GM06990 (cell line): ENCODE measurements at regions not wholly inside any gene's neighbourhood (a gene's known extent, or its start where the extent isn't known, plus 50 kb on each side); places are given as distances from the start of the nearest gene placed in this dataset.

Experiments
- DNase-seq: peaks from one replicate; pipeline ENCODE4 v3.0.0-alpha.2; 2011; ENCODE audit not compliant: insufficient read length; ENCODE audit errors: extremely low read depth
- H3K27me3 ChIP-seq: replicated peaks from 2 replicates; pipeline ENCODE4 v1.6.0; 2011; ENCODE audit warnings: low read length; ENCODE audit not compliant: control insufficient read depth, insufficient read depth
- H3K36me3 ChIP-seq: 2 replicates; pipeline ENCODE4 v1.5.1; 2011; ENCODE audit warnings: low read length; ENCODE audit not compliant: control insufficient read depth, insufficient read depth
- H3K4me3 ChIP-seq: replicated peaks from 2 replicates; pipeline ENCODE4 v1.5.1; 2011; ENCODE audit warnings: low read depth, mild to moderate bottlenecking, control low read depth, low read length
- CTCF ChIP-seq: IDR thresholded peaks from 2 replicates; pipeline ENCODE4 v1.5.1; 2011; ENCODE audit warnings: low read length, control low read depth, mild to moderate bottlenecking, inconsistent platforms; ENCODE audit not compliant: insufficient read depth, poor library complexity, severe bottlenecking

GRCh38 chr6:145063091-145063490 lies 672.2 kb downstream of the EPM2A start:
- Histone ChIP-seq H3K4me3 (no peak overlapping the region), H3K36me3 (no peaks in the 10 kb centered on the region), H3K27me3 (no peaks in the 10 kb centered on the region)
- TF ChIP-seq CTCF: no peak
- DNase-seq: no peak

GRCh38 chr6:145067430-145067829 lies 667.9 kb downstream of the EPM2A start:
- TF ChIP-seq CTCF: no peak

DNA sequence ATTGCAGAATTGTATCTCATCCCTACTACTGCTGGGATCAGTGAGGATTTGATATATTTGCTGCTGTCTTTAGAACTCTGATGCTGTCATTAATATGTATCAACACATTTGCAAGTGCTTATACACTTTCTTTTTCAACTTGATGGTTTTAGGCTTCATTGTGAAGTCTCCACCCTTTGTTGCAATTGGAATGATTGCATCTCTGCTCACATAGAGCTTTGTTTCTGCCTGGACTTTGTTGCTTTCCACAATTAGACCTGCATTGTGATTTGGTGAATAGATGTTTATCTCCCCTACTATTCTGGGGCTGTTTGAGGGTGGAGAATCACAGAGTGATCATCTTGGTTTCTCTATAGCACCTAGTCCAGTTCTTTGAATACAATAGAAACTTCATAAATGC lies 666.7 kb downstream of the EPM2A start:
- Histone ChIP-seq H3K4me3 (no peak overlapping the region), H3K27me3 (no peaks in the 10 kb centered on the region), H3K36me3 (no peaks in the 10 kb centered on the region)
- DNase-seq: no peak
- TF ChIP-seq CTCF: no peak

More at GRCh38 chr6:145067430-145067829, 667.9 kb downstream of the EPM2A start:
- Histone ChIP-seq H3K4me3 (no peak overlapping the region), H3K27me3 (no peaks in the 10 kb centered on the region), H3K36me3 (no peaks in the 10 kb centered on the region)
- no peak for DNase-seq

DNA sequence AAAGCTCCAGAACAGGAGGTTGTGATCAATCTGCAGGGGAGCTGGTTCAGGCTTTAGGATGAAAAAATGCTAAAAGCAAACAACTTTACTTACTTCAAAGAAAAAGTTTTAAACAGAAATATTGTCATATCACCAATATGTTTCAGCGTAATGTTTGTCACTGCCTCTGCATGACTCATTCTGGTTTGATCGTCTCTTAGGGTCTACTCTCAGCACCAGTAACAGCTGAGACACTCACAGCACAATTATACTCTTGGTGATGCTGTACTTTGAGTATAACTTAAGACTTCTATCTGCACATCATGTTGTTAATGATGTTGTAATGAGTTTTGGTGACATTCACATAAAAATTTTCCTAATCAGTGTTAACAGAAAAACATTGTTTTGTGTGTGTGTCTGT lies 665.4 kb downstream of the EPM2A start:
- Histone ChIP-seq H3K27me3 (no peaks in the 10 kb centered on the region), H3K36me3 (no peaks in the 10 kb centered on the region), H3K4me3 (no peak overlapping the region)
- no peak for DNase-seq
- TF ChIP-seq CTCF: no peak

DNA sequence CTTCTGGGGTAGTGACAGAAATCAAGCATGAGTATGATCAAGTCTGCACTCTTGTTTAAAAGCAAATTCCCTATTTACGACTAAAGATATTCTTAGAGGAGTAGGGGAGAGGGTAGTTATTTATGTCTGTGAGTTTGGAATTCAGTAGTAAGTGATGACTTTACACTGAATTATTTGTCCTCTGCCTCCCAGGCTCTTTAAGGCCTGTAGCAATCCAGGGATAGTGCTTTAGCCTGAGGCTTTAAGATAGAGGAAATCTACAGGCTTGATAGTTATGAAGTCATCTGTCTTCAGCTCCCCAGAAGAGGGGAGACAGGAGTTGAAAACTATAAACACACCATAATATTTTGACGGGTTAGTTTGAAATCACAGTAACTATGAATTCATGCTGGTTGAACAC lies 664.5 kb downstream of the EPM2A start:
- no peak for TF ChIP-seq CTCF
- Histone ChIP-seq H3K36me3 (no peaks in the 10 kb centered on the region), H3K4me3 (no peak overlapping the region), H3K27me3 (no peaks in the 10 kb centered on the region)
- DNase-seq: no peak

- DNase-seq: no peak
- no peak for TF ChIP-seq CTCF
- Histone ChIP-seq H3K4me3 (no peak overlapping the region), H3K36me3 (no peaks in the 10 kb centered on the region), H3K27me3 (no peaks in the 10 kb centered on the region)
Measured at GRCh38 chr6:145071836-145072235, 663.5 kb downstream of the EPM2A start.
